Astrocyte (in vitro differentiated cells and primary cell): ENCODE measurements at regions not wholly inside any gene's neighbourhood (a gene's known extent, or its start where the extent isn't known, plus 50 kb on each side); places are given as distances from the start of the nearest gene placed in this dataset.
A peak's percentile ranks its signal among the peaks of the same experiment; 100 is the strongest.

Source experiments
- DNase-seq: peaks from one replicate; pipeline ENCODE4 v3.0.0-alpha.2; 2010; ENCODE audit warnings: low read depth
- FAIRE-seq: peaks from 2 replicates; lab custom pipeline; 2011; peaks lifted over from hg19 to GRCh38; lab: Jason Lieb, UNC
- H2AFZ ChIP-seq: 2 replicates; pipeline ENCODE4 v1.6.0; 2012; ENCODE audit warnings: low read depth, low read length, inconsistent platforms
- H3K27ac ChIP-seq: 2 replicates; pipeline ENCODE4 v1.5.1; 2011; ENCODE audit warnings: low read depth, low read length, inconsistent platforms
- H3K27me3 ChIP-seq: 2 replicates; pipeline ENCODE4 v1.6.0; 2011; ENCODE audit warnings: low read length, inconsistent platforms; ENCODE audit not compliant: insufficient read depth
- H3K36me3 ChIP-seq: 2 replicates; pipeline ENCODE4 v1.5.1; 2011; ENCODE audit warnings: low read length, inconsistent platforms; ENCODE audit not compliant: insufficient read depth
- H3K4me1 ChIP-seq: 2 replicates; pipeline ENCODE4 v1.5.1; 2011; ENCODE audit warnings: low read length, inconsistent platforms; ENCODE audit not compliant: insufficient read depth
- H3K4me2 ChIP-seq: 2 replicates; pipeline ENCODE4 v1.6.0; 2012; ENCODE audit warnings: low read length, inconsistent platforms
- H3K4me3 ChIP-seq: 2 replicates; pipeline ENCODE4 v1.5.1; 2011; ENCODE audit warnings: low read depth, mild to moderate bottlenecking, low read length, inconsistent platforms; ENCODE audit not compliant: insufficient read depth
- H3K79me2 ChIP-seq: 2 replicates; pipeline ENCODE4 v1.6.0; 2012; ENCODE audit warnings: mild to moderate bottlenecking, low read length, inconsistent platforms; ENCODE audit not compliant: insufficient read depth
- H3K9ac ChIP-seq: 2 replicates; pipeline ENCODE4 v1.6.0; 2012; ENCODE audit warnings: mild to moderate bottlenecking, low read length, inconsistent platforms
- H3K9me3 ChIP-seq: 2 replicates; pipeline ENCODE4 v1.5.1; 2012; ENCODE audit warnings: low read depth, mild to moderate bottlenecking, low read length, inconsistent platforms; ENCODE audit not compliant: insufficient read depth
- H4K20me1 ChIP-seq: 2 replicates; pipeline ENCODE4 v1.6.0; 2012; ENCODE audit warnings: low read length, inconsistent platforms; ENCODE audit not compliant: insufficient read depth
- H3K27ac Mint-ChIP-seq: one replicate; pipeline ENCODE4 v1.8.0; 2021; ENCODE audit warnings: mild to moderate bottlenecking, mixed read lengths; ENCODE audit not compliant: unreplicated experiment
- H3K27me3 Mint-ChIP-seq: one replicate; pipeline ENCODE4 v1.8.0; 2021; ENCODE audit warnings: low read depth, mixed read lengths; ENCODE audit not compliant: unreplicated experiment
- H3K36me3 Mint-ChIP-seq: one replicate; pipeline ENCODE4 v1.8.0; 2021; ENCODE audit warnings: low read depth, mixed read lengths; ENCODE audit not compliant: unreplicated experiment
- H3K4me1 Mint-ChIP-seq: one replicate; pipeline ENCODE4 v1.8.0; 2021; ENCODE audit warnings: low read depth, mixed read lengths; ENCODE audit not compliant: unreplicated experiment
- H3K4me3 Mint-ChIP-seq: one replicate; pipeline ENCODE4 v1.8.0; 2021; ENCODE audit warnings: mild to moderate bottlenecking, moderate library complexity, mixed read lengths; ENCODE audit not compliant: unreplicated experiment
- H3K9me3 Mint-ChIP-seq: one replicate; pipeline ENCODE4 v1.8.0; 2021; ENCODE audit warnings: mild to moderate bottlenecking, mixed read lengths; ENCODE audit not compliant: unreplicated experiment
- EZH2 ChIP-seq: IDR thresholded peaks from 2 replicates; pipeline ENCODE4 v1.6.1; 2012; ENCODE audit warnings: mild to moderate bottlenecking, low read length, inconsistent platforms; ENCODE audit not compliant: insufficient read depth
- TF ChIP-seq, protein P1 (sequence below): IDR thresholded peaks from 2 replicates; pipeline ENCODE4 v1.5.1; 2011; ENCODE audit warnings: low read depth, mild to moderate bottlenecking, inconsistent platforms, low read length, moderate library complexity; ENCODE audit not compliant: insufficient read depth

DNA sequence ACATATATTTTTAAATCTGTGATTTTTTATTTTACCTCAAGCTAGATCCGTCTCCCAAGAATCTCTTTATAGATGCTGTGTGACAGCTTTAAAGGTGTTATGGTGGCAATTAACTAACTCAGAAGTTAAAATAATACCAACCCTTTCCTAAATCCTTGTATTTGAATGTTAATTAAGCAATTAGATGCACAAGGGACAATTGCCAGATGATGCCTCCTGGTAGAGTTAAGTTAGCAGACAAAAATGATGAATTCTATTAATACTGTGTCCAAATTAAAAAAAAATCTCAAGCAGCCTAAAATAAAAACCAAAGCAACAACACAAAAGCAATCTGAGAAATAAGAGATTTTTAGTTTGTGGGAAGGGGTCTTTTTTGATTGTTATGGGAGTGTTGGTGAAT, 78.9 kb downstream of the FANCF start:
- DNase-seq (no peak), FAIRE-seq (no peak)
- no peaks in the 10 kb centered on the region for H3K4me1 ChIP-seq
- H3K27me3 ChIP-seq, result no peaks in the 10 kb centered on the region
- H3K9me3 ChIP-seq, result no peaks in the 10 kb centered on the region
- H3K79me2 ChIP-seq, result no peaks in the 10 kb centered on the region
- H3K36me3 ChIP-seq, result no peaks in the 10 kb centered on the region
- H3K27ac ChIP-seq, result no peak overlapping the region
- H3K4me2 ChIP-seq, result no peak overlapping the region
- no peaks in the 10 kb centered on the region for H3K36me3 Mint-ChIP-seq
- no peaks in the 10 kb centered on the region for H3K27me3 Mint-ChIP-seq
- no peak overlapping the region for H3K4me3 ChIP-seq
- H3K4me1 Mint-ChIP-seq, result no peaks in the 10 kb centered on the region
- H3K9ac ChIP-seq, result no peak overlapping the region
- TF ChIP-seq EZH2, result no peak
- TF ChIP-seq, protein P1, sequence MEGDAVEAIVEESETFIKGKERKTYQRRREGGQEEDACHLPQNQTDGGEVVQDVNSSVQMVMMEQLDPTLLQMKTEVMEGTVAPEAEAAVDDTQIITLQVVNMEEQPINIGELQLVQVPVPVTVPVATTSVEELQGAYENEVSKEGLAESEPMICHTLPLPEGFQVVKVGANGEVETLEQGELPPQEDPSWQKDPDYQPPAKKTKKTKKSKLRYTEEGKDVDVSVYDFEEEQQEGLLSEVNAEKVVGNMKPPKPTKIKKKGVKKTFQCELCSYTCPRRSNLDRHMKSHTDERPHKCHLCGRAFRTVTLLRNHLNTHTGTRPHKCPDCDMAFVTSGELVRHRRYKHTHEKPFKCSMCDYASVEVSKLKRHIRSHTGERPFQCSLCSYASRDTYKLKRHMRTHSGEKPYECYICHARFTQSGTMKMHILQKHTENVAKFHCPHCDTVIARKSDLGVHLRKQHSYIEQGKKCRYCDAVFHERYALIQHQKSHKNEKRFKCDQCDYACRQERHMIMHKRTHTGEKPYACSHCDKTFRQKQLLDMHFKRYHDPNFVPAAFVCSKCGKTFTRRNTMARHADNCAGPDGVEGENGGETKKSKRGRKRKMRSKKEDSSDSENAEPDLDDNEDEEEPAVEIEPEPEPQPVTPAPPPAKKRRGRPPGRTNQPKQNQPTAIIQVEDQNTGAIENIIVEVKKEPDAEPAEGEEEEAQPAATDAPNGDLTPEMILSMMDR, result no peak
- H3K27ac Mint-ChIP-seq, result no peak overlapping the region
- H3K9me3 Mint-ChIP-seq, result no peaks in the 10 kb centered on the region
- no peak overlapping the region for H3K4me3 Mint-ChIP-seq
- no peak overlapping the region for H2AFZ ChIP-seq
- no peaks in the 10 kb centered on the region for H4K20me1 ChIP-seq

DNA sequence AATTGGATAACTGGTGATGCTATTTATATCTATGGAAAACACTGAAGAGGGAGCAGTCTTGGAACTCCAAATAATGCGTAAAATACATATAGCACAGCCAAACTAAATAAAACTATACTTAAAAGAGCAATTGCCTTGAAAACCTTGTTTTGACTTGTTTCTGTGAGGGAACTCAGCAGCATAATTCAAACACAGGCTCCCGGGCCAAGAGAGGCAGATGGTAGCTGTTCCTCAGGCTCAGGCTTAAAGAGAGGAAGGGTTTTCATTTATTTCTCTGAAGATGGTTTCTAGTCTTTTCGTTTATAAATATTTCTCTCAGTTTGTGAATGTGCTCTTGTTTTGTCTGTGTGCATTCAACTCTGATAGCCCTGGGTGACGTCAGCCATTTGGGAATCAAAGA, 82.4 kb downstream of the FANCF start:
- Histone ChIP-seq H3K27me3 (no peaks in the 10 kb centered on the region), H2AFZ (no peak overlapping the region), H3K4me3 (no peak overlapping the region), H3K9me3 (no peaks in the 10 kb centered on the region), H3K4me2 (no peak overlapping the region), H4K20me1 (no peaks in the 10 kb centered on the region), H3K79me2 (no peaks in the 10 kb centered on the region), H3K9ac (no peak overlapping the region), H3K4me1 (no peaks in the 10 kb centered on the region), H3K27ac (no peak overlapping the region), H3K36me3 (no peaks in the 10 kb centered on the region)
- DNase-seq (no peak), FAIRE-seq (no peak)
- Mint-ChIP-seq H3K9me3 (no peaks in the 10 kb centered on the region), H3K27ac (no peak overlapping the region), H3K4me3 (no peak overlapping the region), H3K27me3 (no peaks in the 10 kb centered on the region), H3K36me3 (no peaks in the 10 kb centered on the region), H3K4me1 (no peaks in the 10 kb centered on the region)
- TF ChIP-seq, protein P1, result no peak
- no peak for TF ChIP-seq EZH2

DNA sequence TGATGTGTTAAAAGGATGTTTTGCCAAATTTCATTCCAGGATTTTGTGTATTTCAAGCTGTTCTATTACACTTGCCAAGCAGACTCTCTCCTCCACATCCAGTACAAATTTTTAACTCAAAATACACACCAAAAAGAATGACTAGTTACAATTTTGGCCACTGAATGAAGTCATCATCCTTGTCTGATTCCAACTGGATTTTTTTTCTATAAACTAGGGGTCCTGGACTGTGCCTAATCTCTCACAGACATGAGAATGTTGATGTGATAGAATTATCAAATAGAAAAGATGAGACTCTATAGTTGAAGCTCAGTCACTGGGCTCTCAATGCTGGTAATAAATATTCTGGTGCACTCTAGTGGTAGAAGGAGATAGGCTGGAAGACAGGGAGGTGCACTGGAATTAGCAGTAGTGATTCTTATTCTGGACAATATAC, 85.8 kb downstream of the FANCF start:
- TF ChIP-seq EZH2, result no peak
- TF ChIP-seq, protein P1, result peak; percentile 74
- H3K36me3 Mint-ChIP-seq, result no peaks in the 10 kb centered on the region
- Histone ChIP-seq H3K4me2 (no peak overlapping the region), H3K4me3 (no peak overlapping the region), H3K9me3 (no peaks in the 10 kb centered on the region), H3K36me3 (no peaks in the 10 kb centered on the region), H3K79me2 (no peaks in the 10 kb centered on the region), H3K27me3 (no peaks in the 10 kb centered on the region), H3K27ac (no peak overlapping the region), H4K20me1 (no peaks in the 10 kb centered on the region), H3K9ac (no peak overlapping the region), H2AFZ (no peak overlapping the region), H3K4me1 (no peaks in the 10 kb centered on the region)
- no peaks in the 10 kb centered on the region for H3K4me1 Mint-ChIP-seq
- H3K4me3 Mint-ChIP-seq, result no peak overlapping the region
- peak; percentile 10 for DNase-seq
- no peaks in the 10 kb centered on the region for H3K27me3 Mint-ChIP-seq
- no peak overlapping the region for H3K27ac Mint-ChIP-seq
- H3K9me3 Mint-ChIP-seq, result no peaks in the 10 kb centered on the region
- no peak for FAIRE-seq
